AG09309 (cell line): ENCODE measurements at regions not wholly inside any gene's neighbourhood (a gene's known extent, or its start where the extent isn't known, plus 50 kb on each side); places are given as distances from the start of the nearest gene placed in this dataset.

Source experiments
- DNase-seq: peaks from one replicate; pipeline ENCODE4 v3.0.0-alpha.2; 2010; ENCODE audit warnings: low read depth
- H3K4me3 ChIP-seq: 2 replicates; pipeline ENCODE4 v1.5.1; 2011; ENCODE audit warnings: mild to moderate bottlenecking, low read depth, low read length, moderate library complexity; ENCODE audit not compliant: control insufficient read depth
- TF ChIP-seq, protein P1 (sequence below): IDR thresholded peaks from 2 replicates; pipeline ENCODE4 v1.5.1; 2011; ENCODE audit warnings: mild to moderate bottlenecking, low read depth, low read length, inconsistent platforms; ENCODE audit not compliant: insufficient read depth, control insufficient read depth; ENCODE audit errors: missing control alignments

DNA sequence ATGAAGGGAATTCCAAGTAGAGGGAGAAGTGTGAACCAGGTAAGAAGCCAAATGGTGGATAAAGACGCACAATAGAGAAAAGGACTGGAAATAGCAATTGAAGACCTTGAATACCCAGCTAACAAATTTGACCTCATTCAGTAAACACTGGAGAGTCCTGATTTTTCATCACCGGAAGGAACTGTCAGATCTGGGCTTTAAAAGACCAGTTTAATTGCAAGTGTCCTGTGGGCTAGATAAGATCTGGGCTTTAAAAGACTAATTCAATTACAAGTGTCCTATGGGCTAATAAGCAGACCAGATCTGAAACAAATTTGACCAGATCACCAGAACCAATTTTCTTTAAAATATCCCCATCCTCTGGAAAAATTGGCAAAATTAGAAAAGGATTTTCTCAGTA, 380.0 kb downstream of the ACTL7B start:
- H3K4me3 ChIP-seq, result no peak overlapping the region
- TF ChIP-seq, protein P1, sequence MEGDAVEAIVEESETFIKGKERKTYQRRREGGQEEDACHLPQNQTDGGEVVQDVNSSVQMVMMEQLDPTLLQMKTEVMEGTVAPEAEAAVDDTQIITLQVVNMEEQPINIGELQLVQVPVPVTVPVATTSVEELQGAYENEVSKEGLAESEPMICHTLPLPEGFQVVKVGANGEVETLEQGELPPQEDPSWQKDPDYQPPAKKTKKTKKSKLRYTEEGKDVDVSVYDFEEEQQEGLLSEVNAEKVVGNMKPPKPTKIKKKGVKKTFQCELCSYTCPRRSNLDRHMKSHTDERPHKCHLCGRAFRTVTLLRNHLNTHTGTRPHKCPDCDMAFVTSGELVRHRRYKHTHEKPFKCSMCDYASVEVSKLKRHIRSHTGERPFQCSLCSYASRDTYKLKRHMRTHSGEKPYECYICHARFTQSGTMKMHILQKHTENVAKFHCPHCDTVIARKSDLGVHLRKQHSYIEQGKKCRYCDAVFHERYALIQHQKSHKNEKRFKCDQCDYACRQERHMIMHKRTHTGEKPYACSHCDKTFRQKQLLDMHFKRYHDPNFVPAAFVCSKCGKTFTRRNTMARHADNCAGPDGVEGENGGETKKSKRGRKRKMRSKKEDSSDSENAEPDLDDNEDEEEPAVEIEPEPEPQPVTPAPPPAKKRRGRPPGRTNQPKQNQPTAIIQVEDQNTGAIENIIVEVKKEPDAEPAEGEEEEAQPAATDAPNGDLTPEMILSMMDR, result no peak
- no peak for DNase-seq

DNA sequence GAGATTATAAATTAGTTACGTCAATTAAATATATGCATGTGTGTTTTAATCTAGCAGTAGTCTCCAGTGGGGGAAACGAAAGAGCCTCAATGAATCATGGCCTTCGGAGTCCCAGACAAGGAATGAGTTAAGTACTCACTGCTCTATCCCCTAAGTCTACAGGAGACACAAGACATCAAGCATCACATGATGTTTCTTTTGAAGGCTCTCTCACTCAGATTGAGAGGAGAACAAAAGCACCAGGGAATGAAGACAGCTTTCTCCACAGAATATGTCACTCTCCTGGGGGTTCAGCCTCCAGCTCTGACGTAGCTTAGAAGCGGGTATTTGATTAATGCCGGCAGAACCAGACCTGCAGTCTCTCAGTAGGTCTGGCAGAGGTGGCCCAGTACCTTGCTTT, 381.4 kb downstream of the ACTL7B start:
- no peak for DNase-seq
- no peak overlapping the region for H3K4me3 ChIP-seq
- TF ChIP-seq, protein P1, result no peak

DNA sequence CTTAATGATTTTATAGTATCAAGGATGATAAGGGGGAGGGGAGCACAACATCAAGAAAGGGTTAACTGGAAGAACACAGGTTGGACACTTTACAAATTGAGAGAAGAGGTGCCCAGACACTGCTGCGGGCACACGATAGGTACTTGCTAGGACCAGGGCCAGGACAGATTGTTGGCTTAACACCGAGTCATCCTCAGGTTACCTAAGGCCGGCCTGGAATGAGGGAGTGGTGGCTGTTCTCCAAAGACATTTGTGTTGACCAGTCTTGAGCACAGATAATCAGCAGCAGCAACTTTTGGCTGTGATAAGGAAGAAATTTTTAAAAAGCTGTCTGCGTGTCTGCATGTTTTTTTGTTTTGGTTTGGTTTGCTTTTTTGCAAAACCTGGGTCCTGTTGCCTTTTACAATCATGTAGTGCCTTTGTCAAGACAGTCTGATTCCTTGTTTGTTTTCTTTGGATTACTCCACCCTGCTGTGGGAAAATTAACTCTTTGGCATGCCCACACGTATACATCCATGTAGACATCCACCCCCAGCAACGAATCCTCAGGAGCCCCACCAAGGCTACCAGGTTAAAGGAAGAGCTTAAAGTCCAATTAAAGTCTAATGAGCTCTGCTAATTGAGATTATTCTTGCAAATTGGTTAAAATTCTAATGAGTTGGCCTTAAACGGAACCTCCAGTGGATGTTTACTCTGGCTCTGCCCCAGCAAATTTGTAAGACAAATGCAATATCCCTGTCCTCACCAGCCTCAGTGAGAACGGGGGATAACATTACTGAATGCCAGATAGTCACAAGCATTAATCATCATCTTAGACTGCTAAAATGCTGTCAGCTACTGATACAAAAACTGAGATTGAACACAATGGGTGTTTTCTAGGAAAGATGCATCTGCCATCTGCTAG, 382.3 kb downstream of the ACTL7B start:
- TF ChIP-seq, protein P1, result no peak
- peak; percentile 37 for DNase-seq
- no peak overlapping the region for H3K4me3 ChIP-seq

DNA sequence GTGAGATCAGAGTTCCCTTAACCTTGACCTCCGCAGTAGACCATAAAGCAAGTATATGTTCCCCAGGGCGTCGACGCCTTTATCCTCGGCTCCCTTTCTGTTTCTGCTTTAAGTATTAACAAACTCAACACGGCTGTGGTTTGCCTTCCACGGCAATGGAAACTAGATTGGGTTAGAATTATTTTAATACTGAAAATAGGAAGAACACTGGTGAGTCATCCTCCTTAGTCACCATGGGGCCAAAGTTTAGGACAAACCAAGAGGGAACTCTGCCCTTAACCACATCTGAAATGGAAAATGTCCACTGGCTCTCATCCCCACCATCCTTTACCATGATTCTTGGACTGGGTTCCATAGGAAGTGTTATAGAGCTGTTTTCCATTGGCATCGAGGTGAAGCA, 386.1 kb downstream of the ACTL7B start:
- no peak overlapping the region for H3K4me3 ChIP-seq
- no peak for DNase-seq
- TF ChIP-seq, protein P1, result no peak

DNA sequence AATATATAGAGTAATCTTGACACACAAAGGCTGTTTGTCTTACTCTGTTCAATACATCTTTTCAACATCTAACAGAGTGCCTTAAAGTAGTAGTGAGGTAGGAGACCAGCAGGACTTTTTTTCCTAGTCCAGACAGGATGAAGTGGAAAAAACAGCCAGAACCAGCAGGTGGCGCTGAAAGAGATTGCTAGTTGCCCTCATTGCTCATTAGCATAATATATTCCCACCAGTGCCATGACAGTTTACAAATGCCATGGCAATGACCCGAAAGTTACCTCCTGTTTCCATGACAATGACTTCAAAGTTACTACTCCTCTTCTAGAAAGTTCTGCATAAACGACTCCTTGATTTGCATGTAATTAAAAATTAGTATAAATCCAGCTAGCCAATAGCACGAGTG, 387.4 kb downstream of the ACTL7B start:
- TF ChIP-seq, protein P1, result peak; percentile 48
- DNase-seq, result no peak
- no peak overlapping the region for H3K4me3 ChIP-seq

DNA sequence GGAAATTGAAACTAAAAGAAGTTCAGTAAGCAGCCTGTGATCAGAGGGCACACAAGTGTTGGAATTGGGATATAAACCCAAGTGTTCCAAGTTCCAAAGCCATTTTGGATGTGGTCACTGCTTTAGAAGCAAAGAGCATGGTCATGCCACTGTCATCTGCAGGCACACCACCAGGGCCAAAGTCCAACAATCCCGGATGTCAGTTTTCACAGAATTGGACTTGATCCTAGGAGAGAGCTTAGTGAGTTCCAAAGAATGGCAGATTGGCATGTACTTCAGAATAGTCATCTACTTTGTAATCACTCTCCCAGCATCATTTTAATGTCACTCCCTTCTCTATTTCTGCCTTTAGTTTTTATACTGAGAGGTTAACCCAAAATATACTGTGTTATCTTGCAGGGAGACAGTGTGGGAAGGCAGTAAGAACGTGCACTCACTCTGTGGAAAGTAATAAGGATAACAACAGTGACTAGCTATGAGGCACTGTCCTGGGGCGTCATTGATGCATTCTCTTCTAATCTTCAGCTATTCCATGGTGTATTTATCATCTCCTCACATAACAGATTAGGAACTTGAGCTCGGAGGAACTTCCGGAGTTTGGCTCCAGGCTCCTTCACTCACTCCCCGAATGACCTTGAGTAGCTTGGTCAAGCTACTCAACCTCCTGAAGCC, 388.0 kb downstream of the ACTL7B start:
- no peak for DNase-seq
- TF ChIP-seq, protein P1, result no peak
- no peak overlapping the region for H3K4me3 ChIP-seq
